H1 (cell line): ENCODE measurements at regions not wholly inside any gene's neighbourhood (a gene's known extent, or its start where the extent isn't known, plus 50 kb on each side); places are given as distances from the start of the nearest gene placed in this dataset.

Source experiments
- CTCF ChIA-PET: fragments of 300-600 bp; sonication (Branson Sonifier 250); formaldehyde crosslinking; loops from one replicate; lab custom pipeline; 2021; ENCODE audit not compliant: partially characterized antibody; lab: Charles Lee
- POLR2A ChIA-PET: fragments of 300-600 bp; sonication (Branson Sonifier 250); formaldehyde crosslinking; loops from one replicate; lab custom pipeline; 2021; ENCODE audit warnings: inconsistent platforms; ENCODE audit not compliant: partially characterized antibody; lab: Charles Lee
- DNase-seq, 2 experiments: peaks; one replicate each; pipeline versions ENCODE4 v3.0.0 to v3.0.0-alpha.2; 2010 to 2022; ENCODE audit warnings: low spot score in 2 of 2, low read depth in 1 of 2, mixed read lengths in 1 of 2
- FAIRE-seq: peaks from 2 replicates; lab custom pipeline; 2011; peaks lifted over from hg19 to GRCh38; lab: Jason Lieb, UNC
- H2AFZ ChIP-seq: 2 replicates; pipeline ENCODE4 v1.8.1; 2012; ENCODE audit warnings: low read length, inconsistent platforms
- H2AK5ac ChIP-seq: 2 replicates; pipeline ENCODE4 v1.6.1; 2013; ENCODE audit warnings: low read depth, low read length
- H2BK120ac ChIP-seq: replicated peaks from 2 replicates; pipeline ENCODE3; 2013; ENCODE audit warnings: low read depth, low read length, inconsistent platforms
- H2BK12ac ChIP-seq: 2 replicates; pipeline ENCODE4 v1.6.1; 2013; ENCODE audit warnings: low read depth, low read length
- H2BK15ac ChIP-seq: 2 replicates; pipeline ENCODE4 v1.6.1; 2013; ENCODE audit warnings: low read length
- H2BK20ac ChIP-seq: 2 replicates; pipeline ENCODE4 v1.6.1; 2013; ENCODE audit warnings: low read length
- H2BK5ac ChIP-seq: 2 replicates; pipeline ENCODE4 v1.6.1; 2013; ENCODE audit warnings: low read depth, low read length
- H3K14ac ChIP-seq: 2 replicates; pipeline ENCODE4 v1.6.1; 2013; ENCODE audit warnings: inconsistent platforms; ENCODE audit not compliant: insufficient read length
- H3K18ac ChIP-seq: 2 replicates; pipeline ENCODE4 v1.6.1; 2013; ENCODE audit warnings: low read length; ENCODE audit errors: extremely low read depth
- H3K23ac ChIP-seq: 2 replicates; pipeline ENCODE4 v1.6.1; 2013; ENCODE audit warnings: inconsistent platforms; ENCODE audit not compliant: insufficient read length
- H3K23me2 ChIP-seq: 2 replicates; pipeline ENCODE4 v1.6.1; 2013; ENCODE audit warnings: low read depth, low read length
- H3K27ac ChIP-seq: 2 replicates; pipeline ENCODE4 v1.6.1; 2011; ENCODE audit warnings: low read depth, low read length, inconsistent platforms
- H3K27me3 ChIP-seq, 4 experiments: replicated peaks in 1 of 4; 1 replicate in 1 of 4; 2 replicates in 3 of 4; pipeline versions ENCODE4 v1.6.1 to v1.8.1; 2011 to 2013; ENCODE audit warnings: low read length in 3 of 4, mild to moderate bottlenecking in 3 of 4, inconsistent platforms in 2 of 4, mixed read lengths in 2 of 4, moderate library complexity in 1 of 4; ENCODE audit not compliant: control insufficient read depth in 3 of 4, insufficient read depth in 3 of 4; ENCODE audit errors: extremely low read depth in 1 of 4
- H3K36me3 ChIP-seq, 4 experiments: 2 replicates each; pipeline versions ENCODE4 v1.6.1 to v1.8.1; 2011 to 2013; ENCODE audit warnings: mild to moderate bottlenecking in 4 of 4, low read length in 3 of 4, moderate library complexity in 2 of 4, control low read depth in 1 of 4, inconsistent platforms in 1 of 4; ENCODE audit not compliant: insufficient read depth in 4 of 4, control insufficient read depth in 2 of 4
- H3K4ac ChIP-seq: replicated peaks from 2 replicates; pipeline ENCODE3; 2013; ENCODE audit warnings: low read length, low read depth, mixed read lengths, inconsistent platforms; ENCODE audit not compliant: insufficient read length
- H3K4me1 ChIP-seq, 4 experiments: replicated peaks in 1 of 4; 1 replicate in 1 of 4; 2 replicates in 3 of 4; pipeline versions ENCODE4 v1.6.1 to v1.8.1; 2011 to 2013; ENCODE audit warnings: low read length in 3 of 4, inconsistent platforms in 2 of 4, mixed read lengths in 1 of 4; ENCODE audit not compliant: insufficient read depth in 4 of 4, control insufficient read depth in 3 of 4
- H3K4me2 ChIP-seq, 2 experiments: 2 replicates each; pipeline versions ENCODE4 v1.6.1 to v1.8.1; 2011 to 2013; ENCODE audit warnings: low read depth in 2 of 2, low read length in 2 of 2, control low read depth in 1 of 2, inconsistent platforms in 1 of 2, mild to moderate bottlenecking in 1 of 2; ENCODE audit not compliant: insufficient read depth in 1 of 2
- H3K4me3 ChIP-seq, 4 experiments: fragments of 200-600, 300-600 bp in 1 of 4; sonication (generic), shearing (Covaris generic), sonication (Bioruptor Twin) in 1 of 4; 2 replicates each; pipeline versions ENCODE4 v1.5.1 to v1.8.1; 2011 to 2016; ENCODE audit warnings: low read length in 4 of 4, low read depth in 3 of 4, control low read depth in 2 of 4, inconsistent platforms in 2 of 4, mild to moderate bottlenecking in 2 of 4, mixed read lengths in 1 of 4, moderate library complexity in 1 of 4; ENCODE audit not compliant: insufficient read depth in 2 of 4; ENCODE audit errors: extremely low read depth in 1 of 4
- H3K56ac ChIP-seq: replicated peaks from 2 replicates; pipeline ENCODE3; 2013; ENCODE audit warnings: low read depth, mild to moderate bottlenecking, mixed read lengths, low read length, inconsistent platforms; ENCODE audit not compliant: insufficient read length
- H3K79me1 ChIP-seq: 2 replicates; pipeline ENCODE4 v1.6.1; 2013; ENCODE audit warnings: low read depth, low read length, control low read depth
- H3K79me2 ChIP-seq, 2 experiments: 2 replicates each; pipeline versions ENCODE4 v1.6.1 to v1.8.1; 2012 to 2013; ENCODE audit warnings: low read length in 2 of 2, mild to moderate bottlenecking in 2 of 2, inconsistent platforms in 1 of 2; ENCODE audit not compliant: insufficient read depth in 2 of 2, control insufficient read depth in 1 of 2
- H3K9ac ChIP-seq, 4 experiments: replicated peaks in 1 of 4; 1 replicate in 1 of 4; 2 replicates in 3 of 4; pipeline versions ENCODE4 v1.6.1 to v1.8.1; 2011 to 2013; ENCODE audit warnings: low read depth in 3 of 4, low read length in 3 of 4, control low read depth in 2 of 4, mild to moderate bottlenecking in 2 of 4, moderate library complexity in 2 of 4, inconsistent platforms in 1 of 4; ENCODE audit errors: extremely low read depth in 1 of 4
- H3K9me3 ChIP-seq, 2 experiments: 2 replicates each; pipeline versions ENCODE4 v1.6.1 to v1.8.1; 2012 to 2013; ENCODE audit warnings: mild to moderate bottlenecking in 2 of 2, moderate library complexity in 2 of 2, control low read depth in 1 of 2, inconsistent platforms in 1 of 2, low read depth in 1 of 2, low read length in 1 of 2, mixed read lengths in 1 of 2; ENCODE audit not compliant: insufficient read depth in 2 of 2
- H4K20me1 ChIP-seq, 2 experiments: replicated peaks in 1 of 2; 2 replicates each; pipeline versions ENCODE3 to v1.8.1; 2011 to 2013; ENCODE audit warnings: inconsistent platforms in 2 of 2, low read length in 2 of 2, mild to moderate bottlenecking in 1 of 2; ENCODE audit not compliant: insufficient read depth in 2 of 2, control insufficient read depth in 1 of 2
- H4K5ac ChIP-seq: 2 replicates; pipeline ENCODE4 v1.6.1; 2013; ENCODE audit warnings: low read length, low read depth, mixed read lengths, inconsistent platforms; ENCODE audit not compliant: insufficient read length
- H4K8ac ChIP-seq: 2 replicates; pipeline ENCODE4 v1.8.0; 2013; ENCODE audit warnings: mild to moderate bottlenecking, moderate library complexity, low read length, inconsistent platforms; ENCODE audit not compliant: insufficient read depth; ENCODE audit errors: extremely low read depth
- H4K91ac ChIP-seq: replicated peaks from 2 replicates; pipeline ENCODE3; 2013; ENCODE audit warnings: low read length, mixed read lengths, inconsistent platforms; ENCODE audit not compliant: insufficient read length
- CEBPB ChIP-seq: IDR thresholded peaks from 2 replicates; pipeline ENCODE4 v1.6.1; 2012; ENCODE audit warnings: low read depth, low read length
- GABPA ChIP-seq: IDR thresholded peaks from 2 replicates; pipeline ENCODE4 v1.6.1; 2011; ENCODE audit warnings: mild to moderate bottlenecking, low read length, moderate library complexity, borderline replicate concordance; ENCODE audit not compliant: insufficient read depth
- KDM4A ChIP-seq: IDR thresholded peaks from one replicate; pipeline ENCODE4 v1.7.1; 2012; ENCODE audit warnings: low read depth, mild to moderate bottlenecking, moderate library complexity, low read length, inconsistent platforms; ENCODE audit not compliant: severe bottlenecking
- SP2 ChIP-seq: IDR thresholded peaks from 2 replicates; pipeline ENCODE4 v1.6.1; 2012; ENCODE audit warnings: mild to moderate bottlenecking, low read length, inconsistent platforms
- SP4 ChIP-seq: IDR thresholded peaks from 2 replicates; pipeline ENCODE4 v1.6.1; 2012; ENCODE audit warnings: low read length, inconsistent platforms
- TAF1 ChIP-seq: IDR thresholded peaks from 2 replicates; pipeline ENCODE4 v1.6.1; 2011; ENCODE audit warnings: mild to moderate bottlenecking, low read depth, low read length
- WGBS, 2 experiments: shearing (Covaris generic) in 1 of 2; methylation state at CpG; one replicate each; pipeline versions ENCODE4 v1.1.6 to v1.1.7; 2013 to 2015; ENCODE audit warnings: low lambda C conversion rate in 2 of 2, mixed read lengths in 2 of 2, inconsistent platforms in 1 of 2, low coverage in 1 of 2, missing lambda C conversion rate in 1 of 2; ENCODE audit not compliant: insufficient replicate concordance in 2 of 2, insufficient coverage in 1 of 2, insufficient read length in 1 of 2; ENCODE audit errors: extremely low coverage in 1 of 2, missing lambda C conversion rate in 1 of 2; 5-methylcytosine and 5-hydroxymethylcytosine counted together

- Histone ChIP-seq H2BK15ac (no peak overlapping the region), H4K8ac (no peak overlapping the region), H3K27ac (no peak overlapping the region), H4K20me1 (no peaks in the 10 kb centered on the region), H3K18ac (no peak overlapping the region), H3K4me1 (no peaks in the 10 kb centered on the region), H3K14ac (no peak overlapping the region), H3K4me3 (no peak overlapping the region), H4K91ac (no peak overlapping the region), H2AK5ac (no peak overlapping the region), H3K9me3 (peaks cover 0 to 15% of the 10 kb centered on the region in 2 experiments; a peak in 3 of 4 replicates), H4K5ac (no peak overlapping the region), H2BK120ac (no peak overlapping the region), H3K9ac (no peak overlapping the region), H3K36me3 (no peaks in the 10 kb centered on the region), H3K79me2 (no peaks in the 10 kb centered on the region), H3K23me2 (no peaks in the 10 kb centered on the region), H2BK5ac (no peak overlapping the region), H2BK12ac (no peak overlapping the region), H3K56ac (no peak overlapping the region), H3K4ac (no peak overlapping the region), H3K79me1 (no peaks in the 10 kb centered on the region), H3K27me3 (no peaks in the 10 kb centered on the region), H2AFZ (no peak overlapping the region), H3K23ac (no peak overlapping the region), H2BK20ac (no peak overlapping the region), H3K4me2 (no peak overlapping the region)
- FAIRE-seq: no peak
- WGBS, 2 experiments: 94% methylated on average over 5 of the region's 5 CpGs; no CpG with 5 or more reads in 1 of the 2 experiments
- ChIA-PET POLR2A (no interaction called here), CTCF (no interaction called here)
- no peak for TF ChIP-seq GABPA
- TF ChIP-seq CEBPB: peak; percentile 98
- no peak for TF ChIP-seq KDM4A
- TF ChIP-seq SP2: no peak
- TF ChIP-seq TAF1: no peak
- no peak for TF ChIP-seq SP4
- DNase-seq: no peak
Measured at GRCh38 chr5:23893561-23893960, 386.2 kb downstream of the PRDM9 start.
